ENCODE measurements at regions not wholly inside any gene's neighbourhood (a gene's known extent, or its start where the extent isn't known, plus 50 kb on each side); places are given as distances from the start of the nearest gene placed in this dataset.
"Not testable (repeated sequence)": the region's sequence is repeated elsewhere in the genome, so short reads cannot be mapped to it uniquely, and the experiment has no call there.

GRCh38 chr11:122193881-122194480 is 78.0 kb upstream of the BLID start:
- not testable (repeated sequence) for DNase-seq

GRCh38 chr11:122193457-122193856 is 77.4 kb upstream of the BLID start:
- DNase-seq = no peak

- DNase-seq = no peak
These were observed 76.7 kb upstream of the BLID start for GRCh38 chr11:122192634-122193255.

GRCh38 chr11:122190768-122191167 is 74.8 kb upstream of the BLID start:
- DNase-seq = no peak

- DNase-seq = no peak
These were observed 73.2 kb upstream of the BLID start for GRCh38 chr11:122189229-122189628.

GRCh38 chr11:122187373-122188165 is 71.6 kb upstream of the BLID start:
- DNase-seq = no peak

GRCh38 chr11:122186439-122187080 is 70.5 kb upstream of the BLID start:
- no peak for DNase-seq

GRCh38 chr11:122183933-122184332 is 67.9 kb upstream of the BLID start:
- no peak for DNase-seq

GRCh38 chr11:122181893-122182292 is 65.9 kb upstream of the BLID start:
- no peak for DNase-seq

GRCh38 chr11:122181372-122181771 is 65.4 kb upstream of the BLID start:
- no peak for DNase-seq

GRCh38 chr11:122179961-122180834 is 64.2 kb upstream of the BLID start:
- DNase-seq = no peak

GRCh38 chr11:122178795-122179194 is 62.8 kb upstream of the BLID start:
- DNase-seq = no peak

- no peak for DNase-seq
These were observed 61.2 kb upstream of the BLID start for GRCh38 chr11:122177238-122177637.

GRCh38 chr11:122176651-122177050 is 60.6 kb upstream of the BLID start:
- no peak for DNase-seq

- no peak for DNase-seq
These were observed 59.3 kb upstream of the BLID start for GRCh38 chr11:122175306-122175705.

- no peak for DNase-seq
These were observed 57.6 kb upstream of the BLID start for GRCh38 chr11:122173587-122173986.

GRCh38 chr11:122173074-122173450 is 57.0 kb upstream of the BLID start:
- DNase-seq = no peak

GRCh38 chr11:122172352-122173073 is 56.5 kb upstream of the BLID start:
- DNase-seq = no peak

GRCh38 chr11:122170815-122171475 is 54.9 kb upstream of the BLID start:
- no peak for DNase-seq

GRCh38 chr11:122168218-122168617 is 52.2 kb upstream of the BLID start:
- DNase-seq = no peak

- no peak for DNase-seq
These were observed 51.1 kb upstream of the BLID start for GRCh38 chr11:122167100-122167499.
